Upper lobe of left lung (tissue), 4 donors: ENCODE measurements at regions not wholly inside any gene's neighbourhood (a gene's known extent, or its start where the extent isn't known, plus 50 kb on each side); places are given as distances from the start of the nearest gene placed in this dataset.

Source experiments
- CTCF ChIP-seq, 6 experiments: fragments of 450-650 bp in 4 of 6; fragments of 200-600 bp in 2 of 6; sonication (generic) in 2 of 6; IDR thresholded peaks; one replicate each; pipeline ENCODE4 v1.5.1; 2016 to 2019; ENCODE audit warnings: antibody characterized with exemption in 6 of 6
- POLR2A ChIP-seq, 4 donors: fragments of 450-650 bp; IDR thresholded peaks; one replicate each; pipeline ENCODE4 v1.5.1; 2016 to 2017; ENCODE audit warnings: antibody characterized with exemption in 4 of 4, mild to moderate bottlenecking in 2 of 4
- POLR2AphosphoS5 ChIP-seq, 2 donors: sonication (generic); formaldehyde crosslinking; IDR thresholded peaks; one replicate each; pipeline ENCODE4 v1.5.1; 2017; ENCODE audit warnings: antibody characterized with exemption in 2 of 2

GRCh38 chr15:38187630-38188313 is 64.9 kb upstream of the SPRED1 start:
- TF ChIP-seq CTCF (IDR thresholded peaks at IDR 0.05) (no peak), POLR2A (IDR thresholded peaks at IDR 0.05) (no peak), POLR2AphosphoS5 (IDR thresholded peaks at IDR 0.05) (no peak)
